Stimulated activated CD4-positive, alpha-beta T cell treated with anti-CD3 and anti-CD28 coated beads, Interleukin-15, amount 100 ng/mL, for 1 hour (primary cell): ENCODE measurements at regions not wholly inside any gene's neighbourhood (a gene's known extent, or its start where the extent isn't known, plus 50 kb on each side); places are given as distances from the start of the nearest gene placed in this dataset.
"Not testable (repeated sequence)": the region's sequence is repeated elsewhere in the genome, so short reads cannot be mapped to it uniquely, and the experiment has no call there.

Experiments
- DNase-seq, 2 donors: peaks; one replicate each; pipeline ENCODE4 v3.0.0-alpha.2; 2020; ENCODE audit warnings: low read depth in 1 of 2, low spot score in 1 of 2

- no peak for DNase-seq
Observed at GRCh38 chrX:150118476-150118875, 180.2 kb upstream of the EOLA2 start.

GRCh38 chrX:150119323-150119722 is 181.0 kb upstream of the EOLA2 start:
- no peak for DNase-seq

DNA sequence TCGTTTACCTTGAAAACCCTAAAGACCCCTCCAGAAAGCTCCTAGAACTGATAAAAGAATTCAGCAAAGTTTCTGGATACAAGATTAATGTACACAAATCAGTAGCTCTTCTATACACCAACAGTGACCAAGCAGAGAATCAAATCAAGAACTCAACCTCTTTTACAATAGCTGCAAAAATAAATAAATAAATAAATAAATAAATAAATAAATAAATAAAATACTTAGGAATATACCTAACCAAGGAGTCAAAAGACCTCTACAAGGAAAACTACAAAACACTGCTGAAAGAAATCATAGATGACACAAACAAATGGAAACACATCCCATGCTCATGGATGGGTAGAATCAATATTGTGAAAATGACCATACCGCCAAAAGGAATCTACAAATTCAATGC is 186.8 kb upstream of the EOLA2 start:
- not testable (repeated sequence) for DNase-seq

DNA sequence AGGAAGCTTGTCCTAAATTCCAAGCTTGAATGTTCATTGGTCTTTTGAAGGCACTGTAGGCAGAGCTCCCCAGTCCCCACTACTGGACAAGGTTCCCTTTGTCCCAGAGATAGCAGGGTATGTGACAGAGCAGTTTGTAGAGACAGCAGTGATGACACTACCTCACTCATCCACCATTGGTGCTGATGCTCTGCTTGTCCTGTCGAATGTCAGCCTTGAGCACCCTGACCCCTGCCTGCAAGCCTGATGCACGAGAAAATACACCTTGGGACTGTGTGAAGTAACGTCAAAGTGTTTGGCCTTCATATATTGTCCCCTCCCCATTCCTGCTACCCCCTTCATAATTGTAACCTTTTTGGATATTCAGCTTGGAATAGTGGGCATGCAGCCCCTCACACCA is 188.9 kb upstream of the EOLA2 start:
- DNase-seq = no peak

- DNase-seq = no peak
Observed at GRCh38 chrX:150143721-150144440, 205.6 kb upstream of the EOLA2 start.

DNA sequence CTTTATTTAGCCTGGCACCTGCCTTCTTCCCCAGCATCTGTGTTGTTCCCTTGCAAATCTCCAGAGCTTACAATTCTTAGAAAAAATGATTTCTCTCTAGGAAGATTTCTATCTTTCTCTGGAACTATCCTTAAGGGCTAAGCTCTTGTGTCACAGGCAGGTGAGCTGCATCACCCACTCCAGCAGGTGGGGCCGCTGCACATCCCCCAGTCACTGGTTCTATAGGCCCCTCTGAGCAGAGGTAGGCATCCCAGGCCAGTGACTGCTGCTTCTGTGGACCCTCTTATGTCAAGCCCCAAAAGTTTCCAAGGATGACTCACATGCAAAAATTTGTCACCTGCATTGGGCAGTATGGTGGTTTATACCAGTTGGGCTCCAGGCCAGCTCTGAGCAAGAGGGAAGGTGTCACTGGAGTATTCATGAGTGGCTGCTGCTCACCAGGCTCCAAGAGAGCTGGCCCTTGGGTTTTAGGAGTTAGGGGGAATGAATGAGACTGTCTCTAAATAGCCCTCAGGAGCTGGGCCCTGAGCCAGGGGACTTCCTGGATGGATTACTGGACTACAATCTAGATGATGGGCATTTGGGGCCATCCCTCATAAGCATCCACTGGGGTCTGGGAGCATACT is 208.1 kb upstream of the EOLA2 start:
- DNase-seq = no peak

GRCh38 chrX:150148749-150149672 is 210.7 kb upstream of the EOLA2 start:
- no peak for DNase-seq

- no peak for DNase-seq
Observed at GRCh38 chrX:150150076-150150779, 211.9 kb upstream of the EOLA2 start.

- no peak for DNase-seq
Observed at GRCh38 chrX:150150780-150151125, 212.4 kb upstream of the MAMLD1 start.

DNA sequence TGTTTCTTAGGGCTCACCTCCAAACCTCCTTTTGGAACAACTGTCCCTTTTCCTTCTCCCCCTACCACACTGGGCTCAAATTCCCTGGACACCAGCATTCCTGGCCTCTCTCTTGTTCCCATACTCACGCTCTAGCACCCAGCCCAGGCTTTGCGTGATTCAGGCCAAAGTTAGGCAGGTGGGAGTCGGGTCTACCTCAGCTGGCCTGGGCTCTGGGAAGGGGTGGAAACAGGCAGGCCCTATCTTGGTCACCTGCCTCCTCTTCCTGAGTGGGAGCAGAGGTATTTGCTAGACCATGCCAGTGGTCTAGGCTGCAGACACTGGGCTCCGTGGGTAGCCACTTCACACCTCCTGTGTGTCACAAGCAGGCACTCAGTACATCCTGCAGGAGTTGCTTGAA is 211.1 kb upstream of the MAMLD1 start:
- DNase-seq = no peak

DNA sequence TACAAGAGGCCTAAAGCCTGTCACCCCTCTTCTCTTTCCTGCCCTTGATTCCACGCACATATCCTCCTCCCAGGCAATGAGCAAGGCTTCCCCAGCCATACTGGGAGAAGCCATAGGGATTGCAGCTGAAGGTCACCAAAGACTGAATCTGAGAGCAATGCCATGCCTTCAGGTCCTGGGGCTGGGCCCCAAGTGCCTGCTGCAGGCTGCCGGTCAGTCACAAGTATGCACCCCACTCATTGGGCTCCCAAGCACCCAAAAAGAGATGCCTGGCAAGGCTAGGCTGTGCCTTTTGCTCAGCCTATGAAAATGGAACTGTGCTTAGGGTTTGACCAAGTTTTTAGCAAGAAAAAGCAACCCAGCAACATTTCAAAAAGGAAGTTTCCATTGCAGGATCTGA is 210.6 kb upstream of the MAMLD1 start:
- no peak for DNase-seq

- no peak for DNase-seq
Observed at GRCh38 chrX:150155436-150156035, 207.6 kb upstream of the MAMLD1 start.

DNA sequence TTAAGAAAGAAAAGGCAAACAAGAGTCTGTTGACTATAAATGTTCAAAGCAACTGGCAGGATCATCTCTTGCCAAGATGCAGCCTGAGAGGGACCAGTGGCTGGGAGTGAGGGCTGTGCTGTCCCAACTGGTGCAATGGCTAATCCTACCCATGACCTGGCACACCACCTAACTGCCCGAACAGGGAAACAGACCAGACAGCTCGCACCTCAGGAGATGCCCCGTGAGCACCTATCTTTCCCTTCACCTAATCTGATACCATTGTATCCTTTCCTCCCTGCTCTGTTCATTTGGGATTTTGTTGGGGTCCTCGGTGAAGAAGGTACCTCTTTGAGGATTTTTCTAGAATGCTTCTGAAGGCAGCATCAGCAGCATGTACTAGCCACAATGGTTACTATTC is 206.5 kb upstream of the MAMLD1 start:
- DNase-seq = no peak

DNA sequence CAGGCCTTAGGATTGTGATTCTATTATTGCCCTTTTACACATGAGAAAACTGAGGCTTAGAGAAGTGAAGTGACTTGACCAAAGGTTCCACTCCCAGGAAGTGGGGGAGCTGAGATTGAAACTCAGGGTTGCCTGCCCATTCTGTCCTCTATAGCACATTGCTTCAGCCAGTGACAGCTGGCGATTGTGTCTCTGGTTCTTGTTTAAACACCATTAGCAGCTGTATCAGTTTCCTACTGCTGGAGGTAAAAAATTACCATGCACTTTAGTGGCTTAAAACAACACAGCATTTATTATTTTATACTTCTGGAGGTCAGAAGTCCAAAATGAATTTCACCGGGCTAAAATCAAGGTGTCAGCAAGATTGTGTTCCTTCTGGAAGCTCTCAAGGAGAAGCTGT is 205.8 kb upstream of the MAMLD1 start:
- DNase-seq = no peak

GRCh38 chrX:150158554-150159332 is 204.4 kb upstream of the MAMLD1 start:
- no peak for DNase-seq

DNA sequence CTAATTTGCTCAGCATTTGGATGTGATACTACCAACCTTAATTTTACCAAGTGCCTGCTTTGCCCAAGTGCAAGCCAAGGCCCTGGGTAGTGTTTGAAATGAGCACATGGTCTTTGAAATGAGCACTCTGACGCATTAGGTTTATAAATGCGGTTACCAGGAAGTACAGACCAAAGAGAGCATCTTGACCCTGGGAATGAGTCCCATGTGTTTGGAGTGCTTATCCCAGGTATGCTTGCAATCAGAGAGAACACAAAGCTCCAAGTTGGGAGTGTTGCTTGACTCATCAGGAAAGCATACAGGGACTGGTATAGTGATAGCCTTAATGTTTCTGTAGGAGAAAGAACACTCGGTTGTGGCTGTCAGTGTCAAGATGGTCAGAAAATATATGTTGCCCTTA is 203.6 kb upstream of the MAMLD1 start:
- DNase-seq = no peak

GRCh38 chrX:150160656-150161055 is 202.5 kb upstream of the MAMLD1 start:
- DNase-seq = no peak

- DNase-seq = no peak
Observed at GRCh38 chrX:150161193-150161592, 201.9 kb upstream of the MAMLD1 start.

- no peak for DNase-seq
Observed at GRCh38 chrX:150162141-150162540, 201.0 kb upstream of the MAMLD1 start.

GRCh38 chrX:150163221-150163930 is 199.7 kb upstream of the MAMLD1 start:
- DNase-seq = no peak
